OCI-LY7 (cell line): ENCODE measurements at regions not wholly inside any gene's neighbourhood (a gene's known extent, or its start where the extent isn't known, plus 50 kb on each side); places are given as distances from the start of the nearest gene placed in this dataset.

ENCODE experiments used
- EZH2phosphoT487 ChIP-seq: fragments of 200-600 bp; sonication (generic); IDR thresholded peaks from 2 replicates; pipeline ENCODE4 v1.6.1; 2018; ENCODE audit warnings: low read depth, borderline replicate concordance, mild to moderate bottlenecking, mixed run types, antibody characterized with exemption, low read length, moderate library complexity, mixed read lengths
- TF ChIP-seq, protein P1 (sequence below): fragments of 200-600 bp; sonication (generic); conservative IDR thresholded peaks from 2 replicates; pipeline ENCODE4 v1.5.1; 2014; ENCODE audit warnings: mild to moderate bottlenecking, antibody characterized with exemption, low read length, moderate library complexity, mixed read lengths

DNA sequence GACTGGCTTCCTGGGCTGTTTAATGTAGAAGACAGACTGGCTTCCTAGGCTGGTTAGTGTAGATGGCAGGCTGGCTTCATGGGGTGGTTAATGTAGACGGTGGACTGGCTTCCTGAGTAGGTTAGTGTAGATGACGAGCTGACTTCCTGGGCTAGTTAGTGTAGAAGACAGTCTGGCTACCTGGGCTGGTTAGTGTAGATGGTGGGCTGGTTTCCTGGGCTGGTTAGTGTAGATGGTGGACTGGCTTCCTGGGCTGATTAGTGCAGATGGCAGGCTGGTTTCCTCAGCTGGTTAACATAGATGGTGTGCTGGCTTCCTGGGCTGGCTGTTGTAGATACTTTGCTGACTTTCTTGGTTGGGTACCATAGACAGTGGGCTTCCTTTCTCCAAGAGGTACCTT lies 122.9 kb upstream of the PPP2R2D start:
- TF ChIP-seq, protein P1, sequence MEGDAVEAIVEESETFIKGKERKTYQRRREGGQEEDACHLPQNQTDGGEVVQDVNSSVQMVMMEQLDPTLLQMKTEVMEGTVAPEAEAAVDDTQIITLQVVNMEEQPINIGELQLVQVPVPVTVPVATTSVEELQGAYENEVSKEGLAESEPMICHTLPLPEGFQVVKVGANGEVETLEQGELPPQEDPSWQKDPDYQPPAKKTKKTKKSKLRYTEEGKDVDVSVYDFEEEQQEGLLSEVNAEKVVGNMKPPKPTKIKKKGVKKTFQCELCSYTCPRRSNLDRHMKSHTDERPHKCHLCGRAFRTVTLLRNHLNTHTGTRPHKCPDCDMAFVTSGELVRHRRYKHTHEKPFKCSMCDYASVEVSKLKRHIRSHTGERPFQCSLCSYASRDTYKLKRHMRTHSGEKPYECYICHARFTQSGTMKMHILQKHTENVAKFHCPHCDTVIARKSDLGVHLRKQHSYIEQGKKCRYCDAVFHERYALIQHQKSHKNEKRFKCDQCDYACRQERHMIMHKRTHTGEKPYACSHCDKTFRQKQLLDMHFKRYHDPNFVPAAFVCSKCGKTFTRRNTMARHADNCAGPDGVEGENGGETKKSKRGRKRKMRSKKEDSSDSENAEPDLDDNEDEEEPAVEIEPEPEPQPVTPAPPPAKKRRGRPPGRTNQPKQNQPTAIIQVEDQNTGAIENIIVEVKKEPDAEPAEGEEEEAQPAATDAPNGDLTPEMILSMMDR, result no peak
- no peak for TF ChIP-seq EZH2phosphoT487
